Activated CD4-positive, alpha-beta T cell treated with anti-CD3 and anti-CD28 coated beads, Interleukin-2, amount 10 ng/mL, durations not matched to agents 24 days and 14 days (primary cell): ENCODE measurements at regions not wholly inside any gene's neighbourhood (a gene's known extent, or its start where the extent isn't known, plus 50 kb on each side); places are given as distances from the start of the nearest gene placed in this dataset.

Experiments
- DNase-seq: peaks from one replicate; pipeline ENCODE4 v3.0.0; 2022
- H3K27ac Mint-ChIP-seq: one replicate; pipeline ENCODE4 v1.8.0; 2022; ENCODE audit warnings: mild to moderate bottlenecking, mixed read lengths
- H3K27me3 Mint-ChIP-seq: one replicate; pipeline ENCODE4 v1.8.0; 2022; ENCODE audit warnings: mixed read lengths
- H3K36me3 Mint-ChIP-seq: one replicate; pipeline ENCODE4 v1.8.0; 2022; ENCODE audit warnings: low read depth, mild to moderate bottlenecking, mixed read lengths
- H3K4me1 Mint-ChIP-seq: one replicate; pipeline ENCODE4 v1.8.0; 2021; ENCODE audit warnings: mixed read lengths
- H3K4me3 Mint-ChIP-seq: one replicate; pipeline ENCODE4 v1.8.0; 2022; ENCODE audit warnings: mild to moderate bottlenecking, moderate library complexity, mixed read lengths
- H3K9me3 Mint-ChIP-seq: one replicate; pipeline ENCODE4 v1.8.0; 2021; ENCODE audit warnings: mixed read lengths
- intact Hi-C: fragments of 100-400 bp; cut with micrococcal nuclease; formaldehyde crosslinking; loops from one replicate; pipeline ENCODE4 v1.15.1; 2023

DNA sequence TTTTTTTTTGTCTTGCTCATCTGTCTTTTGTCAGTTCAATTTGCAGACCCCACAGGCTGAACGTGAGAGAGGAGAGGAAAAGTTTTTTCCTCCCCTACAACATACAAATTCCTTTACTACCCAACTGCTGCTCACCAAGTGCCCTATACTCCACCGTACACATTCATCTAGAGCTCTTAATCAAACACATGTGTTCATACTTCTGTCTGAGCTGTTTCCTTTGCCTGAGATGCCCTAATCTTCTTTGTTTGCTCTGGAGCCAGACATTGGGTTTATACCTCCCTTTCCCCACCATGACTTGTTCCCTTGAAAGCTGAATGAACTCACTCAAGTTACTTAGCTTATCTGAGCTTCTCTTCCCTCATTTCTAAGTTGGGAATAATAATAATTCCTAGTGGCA is 122.7 kb upstream of the RASGRP1 start:
- Mint-ChIP-seq H3K27ac (peak overlapping the region; percentile 97), H3K4me3 (peak overlapping the region; percentile 29), H3K9me3 (no peaks in the 10 kb centered on the region), H3K36me3 (peaks cover 3% of the 10 kb centered on the region), H3K27me3 (no peaks in the 10 kb centered on the region), H3K4me1 (peaks cover 89% of the 10 kb centered on the region)
- no peak for DNase-seq
- intact Hi-C loops: no loop called here

DNA sequence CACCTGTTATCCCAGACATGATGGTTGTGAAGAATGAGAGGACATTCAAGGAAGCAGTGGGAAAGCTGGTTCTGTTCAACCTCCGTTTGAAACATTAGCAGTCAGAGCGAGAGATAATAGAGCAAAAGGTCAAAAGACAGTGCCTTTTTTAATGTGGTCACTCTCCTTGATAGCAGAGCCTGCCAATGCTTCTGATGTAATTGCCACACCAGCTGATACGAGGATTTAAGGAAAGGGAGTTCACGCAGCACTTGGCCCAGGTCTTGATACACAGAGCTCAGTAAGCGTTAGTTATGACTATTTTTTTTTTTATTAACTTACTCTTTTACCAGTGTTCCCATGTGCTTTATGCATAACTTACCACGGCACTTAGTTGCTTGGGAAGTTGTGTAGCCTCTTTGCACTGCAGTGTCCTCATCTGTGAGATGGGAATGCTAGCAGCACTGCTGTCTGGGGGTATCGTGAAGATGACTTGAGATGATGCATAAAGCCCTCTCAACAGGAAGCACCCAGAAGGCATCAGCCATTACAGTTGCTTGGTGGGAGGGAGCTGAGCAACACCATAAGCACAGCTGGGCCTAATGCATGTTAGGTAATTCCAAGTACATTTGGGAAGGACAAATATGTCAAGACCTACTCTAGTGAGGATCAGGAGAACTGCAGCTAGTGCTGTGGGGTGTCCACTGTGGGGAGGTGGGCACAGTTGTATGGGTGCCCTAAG is 123.3 kb upstream of the RASGRP1 start:
- intact Hi-C loops: loop anchor here (1.0 to 2.0 kb wide), 4 partner anchors 17 to 128 kb away; no protein-coding TSS in a partner anchor
- peak overlapping the region; percentile 69 for H3K4me3 Mint-ChIP-seq

DNA sequence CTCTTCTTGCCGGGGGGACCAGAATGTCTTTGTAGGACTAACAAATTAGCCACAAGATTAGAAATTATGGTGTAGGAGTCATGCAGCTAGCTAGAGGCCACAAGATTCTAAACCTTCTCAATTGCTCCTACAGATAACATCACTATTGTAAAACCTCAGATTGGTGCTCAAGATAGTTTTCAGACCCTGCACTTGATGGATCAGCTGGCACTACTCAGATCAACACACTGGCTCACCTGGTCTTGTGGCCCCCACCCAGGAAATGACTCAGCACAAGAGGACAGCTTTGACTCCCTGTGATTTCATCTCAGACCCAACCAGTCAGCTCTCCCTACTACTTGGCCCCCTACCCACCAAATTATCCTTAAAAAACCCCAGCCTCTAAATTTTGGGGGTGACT is 124.1 kb upstream of the RASGRP1 start:
- Mint-ChIP-seq H3K9me3 (no peaks in the 10 kb centered on the region), H3K27me3 (no peaks in the 10 kb centered on the region), H3K27ac (peak overlapping the region; percentile 97), H3K4me1 (peaks cover 76% of the 10 kb centered on the region), H3K36me3 (no peaks in the 10 kb centered on the region), H3K4me3 (peak overlapping the region; percentile 69)
- intact Hi-C loops: loop anchor here (1.0 to 2.0 kb wide), 4 partner anchors 18 to 128 kb away; no protein-coding TSS in a partner anchor
- DNase-seq: peak; percentile 91

More for the DNA sequence above, 123.3 kb upstream of the RASGRP1 start:
- Mint-ChIP-seq H3K4me1 (peaks cover 85% of the 10 kb centered on the region), H3K36me3 (peaks cover 1% of the 10 kb centered on the region), H3K27me3 (no peaks in the 10 kb centered on the region), H3K27ac (peak overlapping the region; percentile 97), H3K9me3 (no peaks in the 10 kb centered on the region)
- DNase-seq: no peak

GRCh38 chr15:38689522-38689921 is 124.9 kb upstream of the RASGRP1 start:
- Mint-ChIP-seq H3K4me3 (peak overlapping the region; percentile 69), H3K4me1 (peaks cover 74% of the 10 kb centered on the region), H3K27ac (peak overlapping the region; percentile 97), H3K36me3 (peaks cover 2% of the 10 kb centered on the region), H3K9me3 (no peaks in the 10 kb centered on the region), H3K27me3 (no peaks in the 10 kb centered on the region)
- peak; percentile 65 for DNase-seq
- intact Hi-C loops: loop anchor here (2.0 kb wide), 1 partner anchor 19 kb away; no protein-coding TSS in a partner anchor

DNA sequence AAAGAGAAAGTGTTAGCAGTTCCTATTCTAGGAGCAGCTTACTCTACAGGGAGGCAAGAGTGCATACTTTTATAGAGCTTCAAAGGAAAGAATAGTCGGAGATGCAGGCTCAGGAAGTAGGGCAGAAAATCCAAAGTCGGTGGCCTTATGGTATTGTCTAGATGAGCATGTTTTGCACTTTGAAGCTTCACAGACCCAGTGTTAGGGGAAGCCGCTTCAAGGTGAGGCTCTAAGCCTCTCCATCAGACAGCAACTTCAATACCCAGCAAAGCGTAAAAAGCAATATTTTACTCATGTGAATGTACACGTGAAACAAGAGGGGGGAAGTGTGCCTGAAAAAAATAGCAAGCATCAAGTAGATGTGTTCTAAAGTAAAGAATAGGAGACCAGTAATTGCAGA is 125.6 kb upstream of the RASGRP1 start:
- Mint-ChIP-seq H3K27ac (peak overlapping the region; percentile 97), H3K36me3 (peaks cover 2% of the 10 kb centered on the region), H3K4me3 (peak overlapping the region; percentile 69), H3K4me1 (peaks cover 74% of the 10 kb centered on the region), H3K27me3 (no peaks in the 10 kb centered on the region), H3K9me3 (no peaks in the 10 kb centered on the region)
- peak; percentile 65 for DNase-seq
- intact Hi-C loops: loop anchor here (1.0 kb wide), 4 partner anchors 126 to 250 kb away; partner anchors contain the start of gene RASGRP1

- Mint-ChIP-seq H3K27me3 (no peaks in the 10 kb centered on the region), H3K27ac (peak overlapping the region; percentile 54), H3K9me3 (no peaks in the 10 kb centered on the region), H3K4me3 (no peak overlapping the region), H3K4me1 (peaks cover 75% of the 10 kb centered on the region), H3K36me3 (peaks cover 2% of the 10 kb centered on the region)
- intact Hi-C loops: loop anchor here (1.0 kb wide), 4 partner anchors 127 to 251 kb away; partner anchors contain the start of gene RASGRP1
- peak; percentile 94 for DNase-seq
Observed at GRCh38 chr15:38690719-38691332, 126.2 kb upstream of the RASGRP1 start.

GRCh38 chr15:38691377-38691776 is 126.8 kb upstream of the RASGRP1 start:
- peak overlapping the region; percentile 54 for H3K27ac Mint-ChIP-seq
- DNase-seq: no peak
- H3K27me3 Mint-ChIP-seq: no peaks in the 10 kb centered on the region
- H3K36me3 Mint-ChIP-seq: peaks cover 2% of the 10 kb centered on the region
- H3K4me3 Mint-ChIP-seq: no peak overlapping the region
- H3K4me1 Mint-ChIP-seq: peaks cover 75% of the 10 kb centered on the region
- intact Hi-C loops: no loop called here
- H3K9me3 Mint-ChIP-seq: no peaks in the 10 kb centered on the region

DNA sequence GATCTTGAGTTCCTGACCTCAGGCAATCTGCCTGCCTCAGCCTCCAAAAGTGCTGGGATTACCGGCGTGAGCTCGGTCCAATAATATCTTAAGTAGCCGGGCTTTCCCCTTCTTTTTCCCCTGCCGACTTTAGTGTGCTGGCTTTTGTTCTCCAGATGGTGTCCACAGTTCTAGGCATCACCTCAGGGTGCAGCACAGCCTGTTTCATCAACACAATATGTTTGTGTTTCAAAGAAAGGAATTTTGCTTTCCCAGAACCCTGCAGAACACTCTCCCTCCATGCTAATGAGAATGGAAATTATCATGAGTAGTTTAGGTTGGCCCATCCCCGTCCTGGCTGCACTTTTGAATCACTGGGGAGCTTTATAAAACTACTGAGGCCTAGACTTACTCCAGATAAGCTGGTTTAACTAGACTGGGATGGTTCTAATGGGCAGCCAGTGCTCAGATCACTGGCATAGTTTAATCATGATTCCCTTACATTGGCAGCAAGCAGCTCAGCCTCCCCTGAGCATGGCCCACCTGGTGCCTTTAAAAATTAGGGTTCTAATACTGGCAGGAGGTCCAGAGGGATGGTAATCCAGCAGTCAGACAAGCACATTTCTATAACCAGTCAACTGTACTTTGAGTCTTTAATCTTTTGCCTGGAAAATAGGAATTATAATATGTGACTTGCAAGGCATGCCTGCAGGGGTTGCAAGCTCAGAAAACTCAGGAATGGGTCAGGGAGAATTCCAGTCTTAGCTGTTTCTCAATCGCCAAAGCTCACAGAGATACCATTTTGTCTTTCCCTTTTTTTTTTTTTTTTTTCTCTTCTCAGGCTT is 127.6 kb upstream of the RASGRP1 start:
- Mint-ChIP-seq H3K27ac (peak overlapping the region; percentile 64), H3K27me3 (no peaks in the 10 kb centered on the region), H3K9me3 (no peaks in the 10 kb centered on the region), H3K4me1 (peaks cover 75% of the 10 kb centered on the region), H3K4me3 (no peak overlapping the region), H3K36me3 (peaks cover 2% of the 10 kb centered on the region)
- intact Hi-C loops: no loop called here
- no peak for DNase-seq

DNA sequence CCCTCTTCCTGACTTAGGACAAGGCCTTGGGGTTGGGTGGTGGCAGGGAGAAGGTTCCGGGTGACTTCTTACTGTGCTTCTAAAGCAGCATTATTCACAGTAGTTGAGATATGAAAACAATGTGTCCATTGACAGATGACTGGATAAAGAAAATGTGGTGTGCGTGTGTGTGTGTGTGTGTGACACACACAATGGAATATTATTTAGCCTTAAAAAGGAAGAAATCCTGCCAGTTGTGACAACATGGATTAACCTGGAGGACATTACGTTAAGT is 128.1 kb upstream of the RASGRP1 start:
- intact Hi-C loops: no loop called here
- DNase-seq: no peak
- Mint-ChIP-seq H3K27ac (no peak overlapping the region), H3K27me3 (no peaks in the 10 kb centered on the region), H3K4me1 (peaks cover 75% of the 10 kb centered on the region), H3K36me3 (peaks cover 2% of the 10 kb centered on the region), H3K9me3 (no peaks in the 10 kb centered on the region), H3K4me3 (no peak overlapping the region)

GRCh38 chr15:38695249-38696108 is 130.9 kb upstream of the RASGRP1 start:
- DNase-seq: peak; percentile 60
- no peaks in the 10 kb centered on the region for H3K27me3 Mint-ChIP-seq
- H3K27ac Mint-ChIP-seq: peak overlapping the region; percentile 92
- peaks cover 2% of the 10 kb centered on the region for H3K36me3 Mint-ChIP-seq
- peaks cover 71% of the 10 kb centered on the region for H3K4me1 Mint-ChIP-seq
- intact Hi-C loops: loop anchor here (5.0 kb wide), 1 partner anchor 932 kb away; no protein-coding TSS in a partner anchor
- no peaks in the 10 kb centered on the region for H3K9me3 Mint-ChIP-seq
- H3K4me3 Mint-ChIP-seq: peak overlapping the region; percentile 77

DNA sequence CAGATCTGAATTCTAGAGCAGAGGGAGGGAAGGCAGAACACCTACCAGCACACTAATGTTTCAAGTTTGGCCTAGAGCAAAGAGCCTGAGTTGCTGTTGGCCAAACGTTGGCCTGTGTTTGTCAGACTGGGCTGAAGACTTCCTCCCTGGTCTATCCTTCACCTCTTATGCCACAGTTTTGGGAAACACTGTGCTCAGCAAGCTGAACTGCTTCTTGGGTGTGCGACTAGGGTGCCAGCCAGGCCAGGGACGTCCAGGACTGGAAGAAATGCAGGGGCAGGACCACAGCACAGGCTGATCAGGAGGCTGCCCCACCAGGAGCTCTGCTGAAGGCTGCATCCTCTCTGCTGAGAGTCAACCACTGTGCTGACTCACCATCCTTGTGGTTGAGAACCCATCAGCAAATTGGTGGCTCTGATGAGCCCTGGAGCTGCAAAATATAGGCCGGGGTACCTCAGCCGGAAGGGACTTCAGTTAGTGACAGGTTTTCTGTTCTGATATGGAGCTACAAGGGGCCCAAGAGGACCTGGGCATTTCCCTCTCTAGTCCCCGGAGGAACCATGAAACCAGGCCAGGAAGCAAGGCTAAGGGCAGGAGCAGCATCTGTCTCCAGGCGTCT is 131.6 kb upstream of the RASGRP1 start:
- peak overlapping the region; percentile 77 for H3K4me3 Mint-ChIP-seq
- DNase-seq: peak; percentile 92
- peaks cover 69% of the 10 kb centered on the region for H3K4me1 Mint-ChIP-seq
- H3K27ac Mint-ChIP-seq: peak overlapping the region; percentile 92
- H3K36me3 Mint-ChIP-seq: peaks cover 2% of the 10 kb centered on the region
- no peaks in the 10 kb centered on the region for H3K27me3 Mint-ChIP-seq
- intact Hi-C loops: loop anchor here (5.0 kb wide), 1 partner anchor 931 kb away; no protein-coding TSS in a partner anchor
- H3K9me3 Mint-ChIP-seq: no peaks in the 10 kb centered on the region

- Mint-ChIP-seq H3K4me3 (peak overlapping the region; percentile 77), H3K4me1 (peaks cover 65% of the 10 kb centered on the region), H3K9me3 (no peaks in the 10 kb centered on the region), H3K27me3 (no peaks in the 10 kb centered on the region), H3K27ac (peak overlapping the region; percentile 92), H3K36me3 (peaks cover 2% of the 10 kb centered on the region)
- no peak for DNase-seq
- intact Hi-C loops: loop anchor here (5.0 kb wide), 1 partner anchor 930 kb away; no protein-coding TSS in a partner anchor
Observed at GRCh38 chr15:38696790-38697495, 132.3 kb upstream of the RASGRP1 start.
